HepG2 (cell line): ENCODE measurements at regions not wholly inside any gene's neighbourhood (a gene's known extent, or its start where the extent isn't known, plus 50 kb on each side); places are given as distances from the start of the nearest gene placed in this dataset.

Source experiments
- HHEX ChIP-seq: IDR thresholded peaks from 2 replicates; pipeline ENCODE4 v1.6.1; 2016; ENCODE audit warnings: control low read depth
- MEIS2 ChIP-seq: sonication (generic); formaldehyde crosslinking; IDR thresholded peaks from 2 replicates; pipeline ENCODE4 v1.9.0; 2021; ENCODE audit warnings: mild to moderate bottlenecking, missing genetic modification reagents
- MIER3 ChIP-seq: IDR thresholded peaks from 2 replicates; pipeline ENCODE4 v1.6.1; 2016; ENCODE audit warnings: missing compliant biosample characterization, borderline replicate concordance
- NAIF1 ChIP-seq: sonication (generic); formaldehyde crosslinking; IDR thresholded peaks from 2 replicates; pipeline ENCODE4 v1.5.0; 2020; ENCODE audit warnings: mild to moderate bottlenecking, missing genetic modification reagents, borderline replicate concordance
- NCOR1 ChIP-seq: fragments of 200-600 bp; sonication (generic); IDR thresholded peaks from 2 replicates; pipeline ENCODE4 v1.7.0; 2017; ENCODE audit warnings: antibody characterized with exemption, low read length, borderline replicate concordance
- NR2F2 ChIP-seq: IDR thresholded peaks from 2 replicates; pipeline ENCODE4 v1.6.1; 2012; ENCODE audit warnings: low read depth, inconsistent platforms, borderline replicate concordance
- ONECUT2 ChIP-seq: sonication (generic); formaldehyde crosslinking; IDR thresholded peaks from 2 replicates; pipeline ENCODE4 v1.4.0; 2020; ENCODE audit warnings: missing genetic modification reagents
- PAX8 ChIP-seq: sonication (generic); formaldehyde crosslinking; IDR thresholded peaks from 2 replicates; pipeline ENCODE4 v1.8.0; 2022; ENCODE audit warnings: mild to moderate bottlenecking, missing genetic modification reagents, borderline replicate concordance
- RCOR2 ChIP-seq: IDR thresholded peaks from 2 replicates; pipeline ENCODE4 v1.6.1; 2016; ENCODE audit warnings: missing biosample characterization, missing genetic modification reagents
- SETDB1 ChIP-seq: sonication (generic); formaldehyde crosslinking; IDR thresholded peaks from 2 replicates; pipeline ENCODE4 v1.5.1; 2020; ENCODE audit warnings: missing genetic modification reagents, mild to moderate bottlenecking, borderline replicate concordance
- TCF12 ChIP-seq, 2 experiments: fragments of 450-650 bp in 1 of 2; sonication (generic) in 1 of 2; formaldehyde crosslinking in 1 of 2; IDR thresholded peaks; 2 replicates each; pipeline versions ENCODE4 v1.6.1 to v1.8.0; 2017 to 2022; ENCODE audit warnings: antibody characterized with exemption in 1 of 2, mild to moderate bottlenecking in 1 of 2, missing genetic modification reagents in 1 of 2, moderate library complexity in 1 of 2
- ZNF124 ChIP-seq: sonication (generic); formaldehyde crosslinking; IDR thresholded peaks from 2 replicates; pipeline ENCODE4 v1.4.0; 2020; ENCODE audit warnings: missing genetic modification reagents
- TF ChIP-seq, protein P1 (sequence below): IDR thresholded peaks from 2 replicates; pipeline ENCODE4 v1.6.1; 2016
- TF ChIP-seq, protein P2 (sequence below): sonication (generic); formaldehyde crosslinking; IDR thresholded peaks from 2 replicates; pipeline ENCODE4 v1.4.0; 2020; ENCODE audit warnings: missing genetic modification reagents
- TF ChIP-seq, protein P3 (sequence below): sonication (generic); formaldehyde crosslinking; IDR thresholded peaks from 2 replicates; pipeline ENCODE4 v1.4.0; 2020; ENCODE audit warnings: missing genetic modification reagents, borderline replicate concordance
- TF ChIP-seq, protein P4 (sequence below): sonication (generic); formaldehyde crosslinking; IDR thresholded peaks from 2 replicates; pipeline ENCODE4 v1.9.0; 2021; ENCODE audit warnings: missing genetic modification reagents, mild to moderate bottlenecking, borderline replicate concordance
- TF ChIP-seq, protein P5 (sequence below): sonication (generic); formaldehyde crosslinking; IDR thresholded peaks from 2 replicates; pipeline ENCODE4 v1.4.0; 2020; ENCODE audit warnings: missing genetic modification reagents; ENCODE audit errors: not compliant biosample characterization
- TF ChIP-seq, protein P6 (sequence below): sonication (generic); formaldehyde crosslinking; IDR thresholded peaks from 2 replicates; pipeline ENCODE4 v1.8.0; 2022; ENCODE audit warnings: mild to moderate bottlenecking, missing genetic modification reagents

DNA sequence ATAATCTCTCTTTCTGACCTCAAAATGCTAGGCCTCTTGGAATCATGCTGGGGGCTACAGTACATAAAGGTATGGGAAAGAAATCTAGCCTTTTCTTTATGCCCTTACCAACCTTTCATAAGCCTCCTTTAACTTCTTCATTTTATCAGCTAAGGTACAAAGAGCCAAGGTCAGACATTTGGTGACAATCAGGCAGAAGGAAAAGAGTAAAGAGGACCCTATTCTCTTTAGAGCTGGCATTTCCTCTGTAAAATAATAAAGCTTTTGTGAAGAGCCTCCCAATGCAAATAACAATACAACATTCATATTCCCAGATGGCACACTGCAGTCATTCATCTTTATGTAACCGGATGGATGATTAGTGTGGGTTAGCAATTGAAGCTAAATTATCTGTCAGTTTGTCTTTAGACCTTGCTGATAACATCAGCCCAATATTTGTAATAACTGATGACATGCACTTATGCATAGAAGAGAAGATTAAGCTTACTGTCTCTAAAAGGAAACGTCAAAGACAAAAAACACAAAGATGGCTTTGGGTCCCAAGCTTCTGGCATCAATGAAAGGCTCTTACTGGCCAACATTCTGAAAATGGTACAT, 163.1 kb downstream of the IBTK start (continued):
- TF ChIP-seq, protein P1, sequence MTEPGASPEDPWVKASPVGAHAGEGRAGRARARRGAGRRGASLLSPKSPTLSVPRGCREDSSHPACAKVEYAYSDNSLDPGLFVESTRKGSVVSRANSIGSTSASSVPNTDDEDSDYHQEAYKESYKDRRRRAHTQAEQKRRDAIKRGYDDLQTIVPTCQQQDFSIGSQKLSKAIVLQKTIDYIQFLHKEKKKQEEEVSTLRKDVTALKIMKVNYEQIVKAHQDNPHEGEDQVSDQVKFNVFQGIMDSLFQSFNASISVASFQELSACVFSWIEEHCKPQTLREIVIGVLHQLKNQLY = peak; percentile 34; the same call in 1 of the 2 replicates
- TF ChIP-seq ONECUT2 (CRISPR knock-in tag) (0 out of 2 replicates have a peak, but pooled peaks have one; percentile 7), HHEX (0 out of 2 replicates have a peak, but pooled peaks have one; percentile 31), MEIS2 (no peak), SETDB1 (CRISPR knock-in tag) (no peak), MIER3 (CRISPR knock-in tag) (no peak; the same call in 1 of the 2 replicates), NCOR1 (peak; percentile 47; the same call in 1 of the 2 replicates), NR2F2 (peak; percentile 66; the same call in 1 of the 2 replicates), NAIF1 (CRISPR knock-in tag) (0 out of 2 replicates have a peak, but pooled peaks have one; percentile 26), TCF12 (IDR thresholded peaks at IDR 0.05) (no peak), TCF12 (CRISPR knock-in tag; IDR thresholded peaks at IDR 0.05) (0 out of 2 replicates have a peak, but pooled peaks have one; percentile 21), ZNF124 (CRISPR knock-in tag) (no peak), RCOR2 (CRISPR knock-in tag) (peak; percentile 36; the same call in 1 of the 2 replicates), PAX8 (CRISPR knock-in tag) (no peak)
- TF ChIP-seq, protein P2, sequence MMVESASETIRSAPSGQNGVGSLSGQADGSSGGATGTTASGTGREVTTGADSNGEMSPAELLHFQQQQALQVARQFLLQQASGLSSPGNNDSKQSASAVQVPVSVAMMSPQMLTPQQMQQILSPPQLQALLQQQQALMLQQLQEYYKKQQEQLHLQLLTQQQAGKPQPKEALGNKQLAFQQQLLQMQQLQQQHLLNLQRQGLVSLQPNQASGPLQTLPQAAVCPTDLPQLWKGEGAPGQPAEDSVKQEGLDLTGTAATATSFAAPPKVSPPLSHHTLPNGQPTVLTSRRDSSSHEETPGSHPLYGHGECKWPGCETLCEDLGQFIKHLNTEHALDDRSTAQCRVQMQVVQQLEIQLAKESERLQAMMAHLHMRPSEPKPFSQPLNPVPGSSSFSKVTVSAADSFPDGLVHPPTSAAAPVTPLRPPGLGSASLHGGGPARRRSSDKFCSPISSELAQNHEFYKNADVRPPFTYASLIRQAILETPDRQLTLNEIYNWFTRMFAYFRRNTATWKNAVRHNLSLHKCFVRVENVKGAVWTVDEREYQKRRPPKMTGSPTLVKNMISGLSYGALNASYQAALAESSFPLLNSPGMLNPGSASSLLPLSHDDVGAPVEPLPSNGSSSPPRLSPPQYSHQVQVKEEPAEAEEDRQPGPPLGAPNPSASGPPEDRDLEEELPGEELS = peak; percentile 87
- TF ChIP-seq, protein P3, sequence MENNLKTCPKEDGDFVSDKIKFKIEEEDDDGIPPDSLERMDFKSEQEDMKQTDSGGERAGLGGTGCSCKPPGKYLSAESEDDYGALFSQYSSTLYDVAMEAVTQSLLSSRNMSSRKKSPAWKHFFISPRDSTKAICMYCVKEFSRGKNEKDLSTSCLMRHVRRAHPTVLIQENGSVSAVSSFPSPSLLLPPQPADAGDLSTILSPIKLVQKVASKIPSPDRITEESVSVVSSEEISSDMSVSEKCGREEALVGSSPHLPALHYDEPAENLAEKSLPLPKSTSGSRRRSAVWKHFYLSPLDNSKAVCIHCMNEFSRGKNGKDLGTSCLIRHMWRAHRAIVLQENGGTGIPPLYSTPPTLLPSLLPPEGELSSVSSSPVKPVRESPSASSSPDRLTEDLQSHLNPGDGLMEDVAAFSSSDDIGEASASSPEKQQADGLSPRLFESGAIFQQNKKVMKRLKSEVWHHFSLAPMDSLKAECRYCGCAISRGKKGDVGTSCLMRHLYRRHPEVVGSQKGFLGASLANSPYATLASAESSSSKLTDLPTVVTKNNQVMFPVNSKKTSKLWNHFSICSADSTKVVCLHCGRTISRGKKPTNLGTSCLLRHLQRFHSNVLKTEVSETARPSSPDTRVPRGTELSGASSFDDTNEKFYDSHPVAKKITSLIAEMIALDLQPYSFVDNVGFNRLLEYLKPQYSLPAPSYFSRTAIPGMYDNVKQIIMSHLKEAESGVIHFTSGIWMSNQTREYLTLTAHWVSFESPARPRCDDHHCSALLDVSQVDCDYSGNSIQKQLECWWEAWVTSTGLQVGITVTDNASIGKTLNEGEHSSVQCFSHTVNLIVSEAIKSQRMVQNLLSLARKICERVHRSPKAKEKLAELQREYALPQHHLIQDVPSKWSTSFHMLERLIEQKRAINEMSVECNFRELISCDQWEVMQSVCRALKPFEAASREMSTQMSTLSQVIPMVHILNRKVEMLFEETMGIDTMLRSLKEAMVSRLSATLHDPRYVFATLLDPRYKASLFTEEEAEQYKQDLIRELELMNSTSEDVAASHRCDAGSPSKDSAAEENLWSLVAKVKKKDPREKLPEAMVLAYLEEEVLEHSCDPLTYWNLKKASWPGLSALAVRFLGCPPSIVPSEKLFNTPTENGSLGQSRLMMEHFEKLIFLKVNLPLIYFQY (CRISPR knock-in tag) = no peak
- TF ChIP-seq, protein P4, sequence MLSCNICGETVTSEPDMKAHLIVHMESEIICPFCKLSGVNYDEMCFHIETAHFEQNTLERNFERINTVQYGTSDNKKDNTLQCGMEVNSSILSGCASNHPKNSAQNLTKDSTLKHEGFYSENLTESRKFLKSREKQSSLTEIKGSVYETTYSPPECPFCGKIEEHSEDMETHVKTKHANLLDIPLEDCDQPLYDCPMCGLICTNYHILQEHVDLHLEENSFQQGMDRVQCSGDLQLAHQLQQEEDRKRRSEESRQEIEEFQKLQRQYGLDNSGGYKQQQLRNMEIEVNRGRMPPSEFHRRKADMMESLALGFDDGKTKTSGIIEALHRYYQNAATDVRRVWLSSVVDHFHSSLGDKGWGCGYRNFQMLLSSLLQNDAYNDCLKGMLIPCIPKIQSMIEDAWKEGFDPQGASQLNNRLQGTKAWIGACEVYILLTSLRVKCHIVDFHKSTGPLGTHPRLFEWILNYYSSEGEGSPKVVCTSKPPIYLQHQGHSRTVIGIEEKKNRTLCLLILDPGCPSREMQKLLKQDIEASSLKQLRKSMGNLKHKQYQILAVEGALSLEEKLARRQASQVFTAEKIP (CRISPR knock-in tag) = no peak
- TF ChIP-seq, protein P5, sequence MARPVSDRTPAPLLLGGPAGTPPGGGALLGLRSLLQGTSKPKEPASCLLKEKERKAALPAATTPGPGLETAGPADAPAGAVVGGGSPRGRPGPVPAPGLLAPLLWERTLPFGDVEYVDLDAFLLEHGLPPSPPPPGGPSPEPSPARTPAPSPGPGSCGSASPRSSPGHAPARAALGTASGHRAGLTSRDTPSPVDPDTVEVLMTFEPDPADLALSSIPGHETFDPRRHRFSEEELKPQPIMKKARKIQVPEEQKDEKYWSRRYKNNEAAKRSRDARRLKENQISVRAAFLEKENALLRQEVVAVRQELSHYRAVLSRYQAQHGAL (CRISPR knock-in tag) = no peak
- TF ChIP-seq, protein P6, sequence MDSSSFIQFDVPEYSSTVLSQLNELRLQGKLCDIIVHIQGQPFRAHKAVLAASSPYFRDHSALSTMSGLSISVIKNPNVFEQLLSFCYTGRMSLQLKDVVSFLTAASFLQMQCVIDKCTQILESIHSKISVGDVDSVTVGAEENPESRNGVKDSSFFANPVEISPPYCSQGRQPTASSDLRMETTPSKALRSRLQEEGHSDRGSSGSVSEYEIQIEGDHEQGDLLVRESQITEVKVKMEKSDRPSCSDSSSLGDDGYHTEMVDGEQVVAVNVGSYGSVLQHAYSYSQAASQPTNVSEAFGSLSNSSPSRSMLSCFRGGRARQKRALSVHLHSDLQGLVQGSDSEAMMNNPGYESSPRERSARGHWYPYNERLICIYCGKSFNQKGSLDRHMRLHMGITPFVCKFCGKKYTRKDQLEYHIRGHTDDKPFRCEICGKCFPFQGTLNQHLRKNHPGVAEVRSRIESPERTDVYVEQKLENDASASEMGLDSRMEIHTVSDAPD (CRISPR knock-in tag) = 0 out of 2 replicates have a peak, but pooled peaks have one; percentile 21
